Spleen (tissue), 11 donors: ENCODE measurements at regions not wholly inside any gene's neighbourhood (a gene's known extent, or its start where the extent isn't known, plus 50 kb on each side); places are given as distances from the start of the nearest gene placed in this dataset.

ENCODE experiments used
- DNase-seq: peaks from one replicate; pipeline ENCODE4 v3.0.0-alpha.2; 2020
- H3K27ac ChIP-seq, 8 donors: fragments of 200-600 bp; sonication (generic) in 7 of 8; 1 replicate in 4 of 8; 2 replicates in 4 of 8; pipeline versions ENCODE4 v1.5.0 to v1.8.0; 2016 to 2021; ENCODE audit warnings: inconsistent platforms in 4 of 8, mild to moderate bottlenecking in 4 of 8, moderate library complexity in 1 of 8
- H3K27me3 ChIP-seq, 7 donors: fragments of 200-600 bp; sonication (generic) in 6 of 7; replicated peaks in 1 of 7; 1 replicate in 4 of 7; 2 replicates in 3 of 7; pipeline versions ENCODE4 v1.5.0 to v1.8.0; 2016 to 2021; ENCODE audit warnings: inconsistent platforms in 3 of 7, mild to moderate bottlenecking in 1 of 7
- H3K36me3 ChIP-seq, 6 donors: fragments of 200-600 bp; sonication (generic) in 5 of 6; 1 replicate in 4 of 6; 2 replicates in 2 of 6; pipeline versions ENCODE4 v1.5.0 to v1.8.0; 2016 to 2021; ENCODE audit warnings: inconsistent platforms in 2 of 6
- H3K4me1 ChIP-seq, 6 donors: fragments of 200-600 bp; sonication (generic) in 5 of 6; 1 replicate in 3 of 6; 2 replicates in 3 of 6; pipeline versions ENCODE4 v1.5.0 to v1.8.0; 2016 to 2021; ENCODE audit warnings: inconsistent platforms in 3 of 6
- H3K4me3 ChIP-seq, 8 donors: fragments of 200-600 bp; sonication (generic) in 7 of 8; 1 replicate in 4 of 8; 2 replicates in 4 of 8; pipeline versions ENCODE4 v1.5.0 to v1.8.0; 2016 to 2021; ENCODE audit warnings: inconsistent platforms in 4 of 8, mild to moderate bottlenecking in 4 of 8, moderate library complexity in 2 of 8
- H3K9me3 ChIP-seq, 8 donors: fragments of 200-600 bp; sonication (generic) in 7 of 8; 1 replicate in 4 of 8; 2 replicates in 4 of 8; pipeline versions ENCODE4 v1.5.0 to v1.8.0; 2016 to 2021; ENCODE audit warnings: inconsistent platforms in 4 of 8
- POLR2A ChIP-seq, 3 donors: fragments of 450-650 bp; IDR thresholded peaks; one replicate each; pipeline ENCODE4 v1.5.1; 2017; ENCODE audit warnings: antibody characterized with exemption in 3 of 3, mild to moderate bottlenecking in 1 of 3
- POLR2AphosphoS5 ChIP-seq, 3 donors: sonication (generic); formaldehyde crosslinking; IDR thresholded peaks; one replicate each; pipeline ENCODE4 v1.5.1; 2017; ENCODE audit warnings: antibody characterized with exemption in 3 of 3
- WGBS, 5 donors: extraction: QIAGEN DNeasy Blood & Tissue Kit in 3 of 5; methylation state at CpG; one replicate each; pipeline versions ENCODE4 v1.1.5 to v1.1.7; 2013 to 2018; 5-methylcytosine and 5-hydroxymethylcytosine counted together
- intact Hi-C: fragments of 100-400 bp; cut with DNase I; formaldehyde crosslinking; loops from one replicate; pipeline ENCODE4 v1.15.0; 2023; ENCODE audit warnings: low total_unique reads
- TF ChIP-seq, protein P1 (sequence below), 11 experiments: fragments of 200-600 bp in 7 of 11; fragments of 450-650 bp in 4 of 11; sonication (generic) in 4 of 11; IDR thresholded peaks in 8 of 11; conservative IDR thresholded peaks in 3 of 11; 1 replicate in 7 of 11; 2 replicates in 4 of 11; pipeline versions ENCODE4 v1.4.0 to v1.8.0; 2016 to 2021; ENCODE audit warnings: antibody characterized with exemption in 11 of 11, inconsistent platforms in 4 of 11, mild to moderate bottlenecking in 1 of 11
- donor health status: healthy with polysubstance abuse.
- donor health status: DM: no; HTN: no; CAD: no; lungs with moderate emphysema.
- donor health status: DM: no; HTN: no; CAD: no.
- donor health status: Bipolar disorder and iron deficiency.
- donor health status: healthy.
- donor health status: DM: no; HTN: no; CAD: no.
- donor health status: DM: yes; HTN: yes; CAD: no.

DNA sequence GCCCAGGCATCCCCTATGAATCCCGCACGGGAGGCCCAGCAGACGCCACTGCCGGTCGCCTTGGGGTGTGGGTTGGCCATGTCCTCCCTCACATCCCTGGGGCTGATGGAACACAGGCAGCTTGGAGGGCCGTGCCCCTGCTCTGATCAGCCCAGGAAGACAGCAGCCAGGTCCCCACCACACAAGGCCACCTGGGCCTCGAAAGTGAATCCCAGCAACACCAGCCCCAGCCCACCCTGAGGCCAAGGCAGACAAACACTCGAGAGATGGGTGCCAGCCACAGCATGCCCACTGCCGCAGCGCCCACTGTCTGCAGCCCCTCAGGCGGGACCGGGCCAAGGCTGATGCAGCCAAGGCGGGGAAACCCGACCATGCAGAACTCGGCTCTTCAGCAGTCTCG lies 85.5 kb downstream of the HMX1 start:
- no peaks in the 10 kb centered on the region for H3K9me3 ChIP-seq
- no peak overlapping the region for H3K4me3 ChIP-seq
- WGBS, 5 donors = 78 to 86% (median 82%) methylated on average over 11 to 16 of the region's 16 CpGs
- peaks cover 0 to 30% (median 0%) of the 10 kb centered on the region in 7 donors for H3K27me3 ChIP-seq
- TF ChIP-seq POLR2A (IDR thresholded peaks at IDR 0.05) = no peak
- TF ChIP-seq POLR2AphosphoS5 (IDR thresholded peaks at IDR 0.05) = no peak
- TF ChIP-seq, protein P1, sequence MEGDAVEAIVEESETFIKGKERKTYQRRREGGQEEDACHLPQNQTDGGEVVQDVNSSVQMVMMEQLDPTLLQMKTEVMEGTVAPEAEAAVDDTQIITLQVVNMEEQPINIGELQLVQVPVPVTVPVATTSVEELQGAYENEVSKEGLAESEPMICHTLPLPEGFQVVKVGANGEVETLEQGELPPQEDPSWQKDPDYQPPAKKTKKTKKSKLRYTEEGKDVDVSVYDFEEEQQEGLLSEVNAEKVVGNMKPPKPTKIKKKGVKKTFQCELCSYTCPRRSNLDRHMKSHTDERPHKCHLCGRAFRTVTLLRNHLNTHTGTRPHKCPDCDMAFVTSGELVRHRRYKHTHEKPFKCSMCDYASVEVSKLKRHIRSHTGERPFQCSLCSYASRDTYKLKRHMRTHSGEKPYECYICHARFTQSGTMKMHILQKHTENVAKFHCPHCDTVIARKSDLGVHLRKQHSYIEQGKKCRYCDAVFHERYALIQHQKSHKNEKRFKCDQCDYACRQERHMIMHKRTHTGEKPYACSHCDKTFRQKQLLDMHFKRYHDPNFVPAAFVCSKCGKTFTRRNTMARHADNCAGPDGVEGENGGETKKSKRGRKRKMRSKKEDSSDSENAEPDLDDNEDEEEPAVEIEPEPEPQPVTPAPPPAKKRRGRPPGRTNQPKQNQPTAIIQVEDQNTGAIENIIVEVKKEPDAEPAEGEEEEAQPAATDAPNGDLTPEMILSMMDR (IDR thresholded peaks at IDR 0.05 in 8 of 11, conservative IDR thresholded peaks at IDR 0.05 in 3 of 11) = no peak
- intact Hi-C loops = no loop called here
- H3K27ac ChIP-seq = no peak overlapping the region
- no peaks in the 10 kb centered on the region for H3K36me3 ChIP-seq
- DNase-seq = no peak
- H3K4me1 ChIP-seq = no peaks in the 10 kb centered on the region

DNA sequence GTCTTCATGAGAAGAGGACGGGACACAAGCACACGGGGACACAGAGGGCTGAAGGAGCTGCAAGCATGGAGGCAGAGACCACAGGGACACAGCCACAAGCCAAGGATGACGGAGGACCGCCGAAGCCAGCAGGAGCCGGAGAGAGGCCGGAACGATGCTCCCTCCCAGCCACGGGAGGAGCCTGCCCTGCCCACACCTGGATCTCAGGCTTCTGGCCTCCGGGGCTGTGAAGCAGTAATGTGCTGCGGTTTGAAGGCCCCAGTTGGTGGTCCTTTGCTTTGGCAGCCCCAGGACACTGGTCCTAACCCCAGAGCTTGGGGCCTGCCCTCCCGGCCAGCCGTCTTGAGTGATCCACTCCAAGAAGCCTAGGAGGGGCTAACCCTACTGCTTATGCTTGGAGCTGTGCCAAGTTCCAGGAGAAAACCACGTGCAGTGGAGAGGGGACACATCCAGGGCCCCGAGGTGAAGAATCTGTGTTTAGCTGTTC lies 85.9 kb downstream of the HMX1 start:
- intact Hi-C loops = no loop called here
- H3K4me1 ChIP-seq = no peaks in the 10 kb centered on the region
- no peak for DNase-seq
- H3K27me3 ChIP-seq = peaks cover 0 to 35% (median 0%) of the 10 kb centered on the region in 7 donors
- 68 to 77% (median 73%) methylated on average over 14 to 15 of the region's 15 CpGs for WGBS, 5 donors
- TF ChIP-seq, protein P1 (IDR thresholded peaks at IDR 0.05 in 8 of 11, conservative IDR thresholded peaks at IDR 0.05 in 3 of 11) = no peak
- TF ChIP-seq POLR2AphosphoS5 (IDR thresholded peaks at IDR 0.05) (no peak), POLR2A (IDR thresholded peaks at IDR 0.05) (no peak)
- no peak overlapping the region for H3K27ac ChIP-seq
- no peak overlapping the region for H3K4me3 ChIP-seq
- H3K36me3 ChIP-seq = no peaks in the 10 kb centered on the region
- no peaks in the 10 kb centered on the region for H3K9me3 ChIP-seq

DNA sequence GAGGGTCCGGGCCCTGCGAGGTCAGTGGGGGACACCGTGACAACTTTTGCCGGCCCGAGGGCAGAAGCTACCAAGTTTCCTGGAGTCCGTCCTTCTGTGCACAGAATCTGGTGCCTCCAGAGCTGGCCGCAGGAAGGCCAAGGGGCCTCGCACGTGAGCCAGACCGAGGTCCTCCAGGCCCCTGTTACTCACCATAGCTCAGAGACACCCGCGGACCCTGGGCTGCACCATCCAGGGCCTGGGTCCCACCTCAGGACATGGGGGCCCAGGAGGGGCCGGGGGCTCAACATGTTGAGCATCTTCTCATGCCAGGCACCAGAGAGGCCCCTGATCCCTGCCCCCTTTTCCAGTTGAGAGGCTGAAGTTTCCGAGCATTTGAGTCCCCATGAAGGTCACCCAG lies 87.9 kb downstream of the HMX1 start:
- Histone ChIP-seq H3K4me3 (no peak overlapping the region), H3K27ac (no peak overlapping the region), H3K4me1 (no peaks in the 10 kb centered on the region), H3K36me3 (no peaks in the 10 kb centered on the region), H3K27me3 (peaks cover 0 to 43% (median 0%) of the 10 kb centered on the region in 7 donors), H3K9me3 (no peaks in the 10 kb centered on the region)
- intact Hi-C loops = no loop called here
- 57 to 87% (median 80%) methylated on average over 1 to 14 of the region's 14 CpGs for WGBS, 5 donors
- TF ChIP-seq POLR2AphosphoS5 (IDR thresholded peaks at IDR 0.05) (no peak), POLR2A (IDR thresholded peaks at IDR 0.05) (no peak)
- TF ChIP-seq, protein P1 (IDR thresholded peaks at IDR 0.05 in 8 of 11, conservative IDR thresholded peaks at IDR 0.05 in 3 of 11) = no peak
- DNase-seq = no peak

DNA sequence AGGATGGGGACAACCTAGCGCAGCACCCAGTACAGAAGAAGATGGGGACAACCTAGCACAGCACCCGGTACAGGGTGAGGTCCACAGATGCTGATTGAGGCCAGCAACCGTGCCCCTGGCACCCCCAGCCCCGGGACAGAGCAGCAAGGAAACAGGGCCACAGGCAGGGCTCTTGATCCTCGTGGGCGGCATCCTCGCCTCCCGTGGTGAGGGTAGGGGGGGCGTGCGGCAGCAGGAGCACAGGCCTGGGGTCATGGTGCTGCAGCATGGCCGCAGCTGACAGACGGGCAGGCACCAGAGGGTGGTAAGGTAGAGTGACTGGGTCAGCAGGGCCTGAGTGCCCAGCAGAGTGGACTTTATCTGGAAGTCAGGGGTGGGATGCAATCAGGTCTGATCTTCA lies 89.5 kb downstream of the HMX1 start:
- no peak overlapping the region for H3K4me3 ChIP-seq
- no peak for DNase-seq
- peaks cover 0 to 43% (median 0%) of the 10 kb centered on the region in 7 donors for H3K27me3 ChIP-seq
- no peaks in the 10 kb centered on the region for H3K4me1 ChIP-seq
- intact Hi-C loops = no loop called here
- TF ChIP-seq POLR2AphosphoS5 (IDR thresholded peaks at IDR 0.05) = no peak
- TF ChIP-seq, protein P1 (IDR thresholded peaks at IDR 0.05 in 8 of 11, conservative IDR thresholded peaks at IDR 0.05 in 3 of 11) = no peak
- no peak for TF ChIP-seq POLR2A (IDR thresholded peaks at IDR 0.05)
- no peaks in the 10 kb centered on the region for H3K36me3 ChIP-seq
- H3K9me3 ChIP-seq = no peaks in the 10 kb centered on the region
- no peak overlapping the region for H3K27ac ChIP-seq
- WGBS, 5 donors = 81 to 87% (median 83%) methylated on average over 3 to 12 of the region's 12 CpGs
